Karpas-422 (cell line): ENCODE measurements at regions not wholly inside any gene's neighbourhood (a gene's known extent, or its start where the extent isn't known, plus 50 kb on each side); places are given as distances from the start of the nearest gene placed in this dataset.

Experiments
- DNase-seq: peaks from one replicate; pipeline ENCODE4 v3.0.0-alpha.2; 2015
- H2AFZ ChIP-seq: fragments of 200-600 bp; sonication (generic); 2 replicates; pipeline ENCODE4 v1.6.1; 2014; ENCODE audit warnings: antibody characterized with exemption, low read length, mixed read lengths
- H3K27ac ChIP-seq: fragments of 200-600 bp; sonication (generic); 2 replicates; pipeline ENCODE4 v1.5.1; 2014; ENCODE audit warnings: mild to moderate bottlenecking, low read length, moderate library complexity
- H3K27me3 ChIP-seq: fragments of 200-600 bp; sonication (generic); 2 replicates; pipeline ENCODE4 v1.6.1; 2014; ENCODE audit warnings: low read length, mixed read lengths
- H3K36me3 ChIP-seq: fragments of 200-600 bp; sonication (generic); 2 replicates; pipeline ENCODE4 v1.6.1; 2014; ENCODE audit warnings: low read length, mixed read lengths; ENCODE audit not compliant: insufficient read depth
- H3K4me1 ChIP-seq: fragments of 200-600 bp; sonication (generic); 2 replicates; pipeline ENCODE4 v1.6.1; 2014; ENCODE audit warnings: mild to moderate bottlenecking, low read length, mixed read lengths
- H3K4me2 ChIP-seq: fragments of 200-600 bp; sonication (generic); 2 replicates; pipeline ENCODE4 v1.6.1; 2014; ENCODE audit warnings: low read length, low read depth, mild to moderate bottlenecking; ENCODE audit not compliant: poor library complexity, severe bottlenecking
- H3K4me3 ChIP-seq: fragments of 200-600 bp; sonication (generic); 2 replicates; pipeline ENCODE4 v1.5.1; 2014; ENCODE audit warnings: mild to moderate bottlenecking, antibody characterized with exemption, low read length, mixed read lengths
- H3K79me2 ChIP-seq: fragments of 200-600 bp; sonication (generic); 2 replicates; pipeline ENCODE4 v1.6.1; 2014; ENCODE audit warnings: mild to moderate bottlenecking, low read length, mixed read lengths
- H3K9ac ChIP-seq: fragments of 200-600 bp; sonication (generic); 2 replicates; pipeline ENCODE4 v1.6.0; 2014; ENCODE audit warnings: low read length
- H3K9me2 ChIP-seq: fragments of 200-600 bp; sonication (generic), shearing (Covaris generic); replicated peaks from 2 replicates; pipeline ENCODE4 v1.6.0; 2014; ENCODE audit warnings: mild to moderate bottlenecking, low read length, moderate library complexity; ENCODE audit not compliant: insufficient read depth
- H3K9me3 ChIP-seq: fragments of 300-700, 200-600 bp; sonication (generic); 2 replicates; pipeline ENCODE4 v1.6.1; 2014; ENCODE audit warnings: low read length, mixed read lengths
- H4K20me1 ChIP-seq: fragments of 200-600 bp; sonication (generic); 2 replicates; pipeline ENCODE4 v1.6.1; 2014; ENCODE audit warnings: mild to moderate bottlenecking, antibody characterized with exemption, low read length, low read depth; ENCODE audit not compliant: insufficient read depth

DNA sequence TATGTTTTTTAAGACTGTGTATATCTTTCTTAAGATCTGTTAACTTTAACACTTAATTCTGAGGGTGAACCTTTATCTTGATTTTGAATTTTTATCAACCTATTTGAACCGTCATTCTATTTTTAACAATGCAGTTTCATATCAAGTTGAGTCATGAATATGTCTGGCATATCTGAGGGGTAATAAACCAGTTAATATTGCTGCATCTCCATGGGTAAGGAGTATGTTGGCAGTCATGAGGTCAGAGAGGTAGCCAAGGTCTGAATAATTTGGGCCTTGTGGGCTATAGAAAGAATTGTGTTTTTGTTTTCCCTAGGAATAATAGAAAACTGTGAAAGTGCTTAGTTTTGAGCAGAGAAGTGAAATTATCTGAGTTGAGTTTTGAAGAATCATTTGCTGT is 419.0 kb downstream of the PLK2 start:
- Histone ChIP-seq H3K27me3 (no peaks in the 10 kb centered on the region), H3K79me2 (no peaks in the 10 kb centered on the region), H3K4me1 (no peaks in the 10 kb centered on the region), H2AFZ (no peak overlapping the region), H3K4me2 (no peak overlapping the region), H4K20me1 (no peaks in the 10 kb centered on the region), H3K9me2 (no peaks in the 10 kb centered on the region), H3K9me3 (no peaks in the 10 kb centered on the region), H3K9ac (no peak overlapping the region), H3K27ac (no peak overlapping the region), H3K36me3 (no peaks in the 10 kb centered on the region), H3K4me3 (no peak overlapping the region)
- DNase-seq = no peak

DNA sequence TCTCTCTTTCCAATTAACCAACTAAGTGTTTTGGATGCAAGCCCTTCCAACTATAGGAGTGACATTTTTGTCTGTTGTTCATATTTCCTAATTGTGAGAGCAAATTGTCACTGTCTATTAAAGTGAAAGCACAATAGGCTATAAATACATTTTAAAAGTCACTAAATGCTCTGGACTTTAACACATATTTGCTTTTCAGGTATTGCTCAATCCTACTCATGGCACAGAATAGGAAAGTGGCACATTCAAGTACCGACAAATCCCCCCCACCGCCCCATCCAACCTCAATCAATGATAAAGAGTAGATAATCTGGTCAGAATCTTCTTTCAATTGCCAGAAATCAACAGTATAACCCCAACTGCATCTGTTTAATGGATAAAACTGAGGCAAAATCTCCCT is 419.8 kb downstream of the PLK2 start:
- H3K4me2 ChIP-seq = no peak overlapping the region
- H4K20me1 ChIP-seq = no peaks in the 10 kb centered on the region
- no peak overlapping the region for H2AFZ ChIP-seq
- no peaks in the 10 kb centered on the region for H3K36me3 ChIP-seq
- H3K27ac ChIP-seq = no peak overlapping the region
- no peak overlapping the region for H3K4me3 ChIP-seq
- no peak overlapping the region for H3K9ac ChIP-seq
- DNase-seq = no peak
- H3K9me3 ChIP-seq = no peaks in the 10 kb centered on the region
- H3K79me2 ChIP-seq = no peaks in the 10 kb centered on the region
- no peaks in the 10 kb centered on the region for H3K9me2 ChIP-seq
- H3K27me3 ChIP-seq = no peaks in the 10 kb centered on the region
- no peaks in the 10 kb centered on the region for H3K4me1 ChIP-seq

DNA sequence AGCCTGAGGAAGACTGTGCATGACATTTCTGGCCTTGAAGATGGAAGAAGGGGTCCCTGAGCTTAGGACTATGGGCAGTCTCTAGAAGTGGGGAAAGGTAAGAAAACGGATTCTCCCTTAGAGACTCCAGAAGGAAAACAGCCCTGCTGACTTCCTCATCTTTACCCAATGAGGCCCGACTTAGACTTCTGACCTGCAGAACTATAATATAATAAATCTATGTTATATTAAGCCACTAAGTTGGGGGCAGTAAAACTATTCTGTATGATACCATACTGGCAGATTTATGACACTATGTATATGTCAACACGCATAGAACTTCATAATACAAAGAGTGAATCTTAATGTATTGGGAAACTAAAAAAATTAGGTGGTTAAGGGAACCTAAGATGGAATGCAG is 422.0 kb downstream of the PLK2 start:
- DNase-seq = no peak
- Histone ChIP-seq H3K27me3 (no peaks in the 10 kb centered on the region), H3K36me3 (no peaks in the 10 kb centered on the region), H4K20me1 (no peaks in the 10 kb centered on the region), H3K27ac (no peak overlapping the region), H3K9me3 (no peaks in the 10 kb centered on the region), H2AFZ (no peak overlapping the region), H3K4me2 (no peak overlapping the region), H3K9me2 (no peaks in the 10 kb centered on the region), H3K4me1 (no peaks in the 10 kb centered on the region), H3K9ac (no peak overlapping the region), H3K4me3 (no peak overlapping the region), H3K79me2 (no peaks in the 10 kb centered on the region)

GRCh38 chr5:58025809-58026208 is 434.1 kb downstream of the PLK2 start:
- no peak overlapping the region for H3K4me3 ChIP-seq
- H3K4me1 ChIP-seq = no peaks in the 10 kb centered on the region
- no peak for DNase-seq
- H3K27me3 ChIP-seq = no peaks in the 10 kb centered on the region; the same call in 1 of the 2 replicates
- H3K36me3 ChIP-seq = no peaks in the 10 kb centered on the region
- no peaks in the 10 kb centered on the region for H4K20me1 ChIP-seq
- H3K9me2 ChIP-seq = no peaks in the 10 kb centered on the region
- no peak overlapping the region for H3K9ac ChIP-seq
- H3K9me3 ChIP-seq = no peaks in the 10 kb centered on the region
- no peaks in the 10 kb centered on the region for H3K79me2 ChIP-seq
- H3K4me2 ChIP-seq = no peak overlapping the region
- no peak overlapping the region for H2AFZ ChIP-seq
- no peak overlapping the region for H3K27ac ChIP-seq

GRCh38 chr5:58024151-58024550 is 435.7 kb downstream of the PLK2 start:
- no peaks in the 10 kb centered on the region for H3K9me2 ChIP-seq
- H3K4me3 ChIP-seq = no peak overlapping the region
- H3K4me2 ChIP-seq = no peak overlapping the region
- H3K36me3 ChIP-seq = no peaks in the 10 kb centered on the region
- H3K27me3 ChIP-seq = no peaks in the 10 kb centered on the region; the same call in 1 of the 2 replicates
- no peaks in the 10 kb centered on the region for H3K4me1 ChIP-seq
- H3K9ac ChIP-seq = no peak overlapping the region
- DNase-seq = no peak
- no peak overlapping the region for H3K27ac ChIP-seq
- H2AFZ ChIP-seq = no peak overlapping the region
- H4K20me1 ChIP-seq = no peaks in the 10 kb centered on the region
- H3K79me2 ChIP-seq = no peaks in the 10 kb centered on the region
- H3K9me3 ChIP-seq = no peaks in the 10 kb centered on the region

DNA sequence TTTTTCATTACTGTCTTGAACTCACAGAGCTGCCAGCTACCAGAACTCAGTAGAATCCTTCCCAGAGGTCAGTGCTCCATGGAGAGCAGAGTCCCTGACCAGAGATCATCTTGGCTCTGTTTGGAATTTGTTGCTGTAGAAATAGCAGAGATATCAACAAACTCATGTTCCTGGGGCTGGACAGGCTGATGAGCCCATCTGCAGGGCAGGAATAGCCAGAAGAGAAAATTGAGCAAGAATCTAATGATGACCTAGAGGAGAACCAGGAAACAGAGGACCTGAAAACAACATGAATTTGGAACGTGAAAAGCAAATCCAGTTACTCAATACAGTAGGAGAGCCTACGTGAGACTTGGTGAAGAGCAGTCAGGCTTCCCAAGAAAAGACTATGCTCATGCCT is 437.8 kb downstream of the PLK2 start:
- no peak overlapping the region for H2AFZ ChIP-seq
- no peaks in the 10 kb centered on the region for H3K9me3 ChIP-seq
- no peaks in the 10 kb centered on the region for H4K20me1 ChIP-seq
- no peaks in the 10 kb centered on the region for H3K4me1 ChIP-seq
- H3K79me2 ChIP-seq = no peaks in the 10 kb centered on the region
- no peaks in the 10 kb centered on the region for H3K9me2 ChIP-seq
- no peak overlapping the region for H3K4me2 ChIP-seq
- DNase-seq = no peak
- H3K36me3 ChIP-seq = no peaks in the 10 kb centered on the region
- H3K27me3 ChIP-seq = no peaks in the 10 kb centered on the region; the same call in 1 of the 2 replicates
- no peak overlapping the region for H3K9ac ChIP-seq
- no peak overlapping the region for H3K27ac ChIP-seq
- H3K4me3 ChIP-seq = no peak overlapping the region

- Histone ChIP-seq H3K9me3 (no peaks in the 10 kb centered on the region), H3K36me3 (no peaks in the 10 kb centered on the region), H3K79me2 (no peaks in the 10 kb centered on the region), H3K27ac (no peak overlapping the region), H3K4me1 (no peaks in the 10 kb centered on the region), H3K4me3 (no peak overlapping the region), H3K9ac (no peak overlapping the region), H3K4me2 (no peak overlapping the region), H4K20me1 (no peaks in the 10 kb centered on the region), H3K27me3 (no peaks in the 10 kb centered on the region; the same call in 1 of the 2 replicates), H2AFZ (no peak overlapping the region), H3K9me2 (no peaks in the 10 kb centered on the region)
- no peak for DNase-seq
These were observed 438.4 kb downstream of the PLK2 start for GRCh38 chr5:58021466-58021865.

GRCh38 chr5:58019614-58020013 is 440.3 kb downstream of the PLK2 start:
- Histone ChIP-seq H3K9me3 (no peaks in the 10 kb centered on the region), H3K4me3 (no peak overlapping the region), H3K9ac (no peak overlapping the region), H3K9me2 (no peaks in the 10 kb centered on the region), H3K36me3 (no peaks in the 10 kb centered on the region), H3K4me2 (no peak overlapping the region), H3K27ac (no peak overlapping the region), H3K79me2 (no peaks in the 10 kb centered on the region), H2AFZ (no peak overlapping the region), H3K4me1 (no peaks in the 10 kb centered on the region), H4K20me1 (no peaks in the 10 kb centered on the region), H3K27me3 (no peaks in the 10 kb centered on the region; the same call in 1 of the 2 replicates)
- no peak for DNase-seq

DNA sequence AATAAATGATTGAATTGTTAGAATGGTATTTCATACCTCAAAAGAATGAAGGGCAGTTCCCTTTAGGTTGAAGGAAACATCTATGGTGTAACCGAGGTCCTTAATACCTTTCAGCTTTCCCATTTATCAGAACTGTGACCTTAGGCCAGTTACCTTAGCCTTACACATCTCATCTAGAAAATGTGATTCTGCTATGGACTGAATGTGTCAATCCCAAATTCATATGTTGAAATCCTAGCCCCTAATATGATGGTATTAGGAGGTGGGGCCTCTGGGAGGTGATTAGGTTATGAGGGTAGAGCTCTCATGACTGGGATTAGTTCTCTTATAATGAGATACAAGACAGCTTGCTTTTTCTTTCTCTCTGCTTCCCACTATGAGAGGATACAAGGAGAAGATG is 441.9 kb downstream of the PLK2 start:
- Histone ChIP-seq H4K20me1 (no peaks in the 10 kb centered on the region), H3K4me3 (no peak overlapping the region), H3K9me2 (no peaks in the 10 kb centered on the region), H3K79me2 (no peaks in the 10 kb centered on the region), H3K9me3 (no peaks in the 10 kb centered on the region), H3K36me3 (no peaks in the 10 kb centered on the region), H3K4me2 (no peak overlapping the region), H2AFZ (no peak overlapping the region), H3K4me1 (no peaks in the 10 kb centered on the region), H3K9ac (no peak overlapping the region), H3K27ac (no peak overlapping the region), H3K27me3 (no peaks in the 10 kb centered on the region; the same call in 1 of the 2 replicates)
- no peak for DNase-seq
